ENCODE measurements at regions not wholly inside any gene's neighbourhood (a gene's known extent, or its start where the extent isn't known, plus 50 kb on each side); places are given as distances from the start of the nearest gene placed in this dataset.

DNA sequence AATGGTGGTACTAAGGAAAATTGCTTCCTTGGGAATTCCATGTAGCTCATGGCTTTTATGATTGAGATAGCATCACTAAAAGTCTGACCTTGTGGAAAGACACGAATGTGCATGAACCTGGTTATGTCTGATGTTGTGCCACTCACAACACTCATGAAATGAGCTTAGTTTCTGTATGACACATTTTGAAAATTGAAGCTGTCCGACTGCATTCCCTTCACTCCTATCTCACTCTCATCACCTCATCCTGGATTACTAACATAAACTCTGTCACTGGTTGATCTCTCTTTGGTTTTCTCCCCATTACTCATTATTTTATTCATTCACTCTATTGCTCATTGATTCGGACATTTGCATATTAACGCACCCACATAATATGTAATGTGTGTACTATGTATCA, 190.0 kb upstream of the VWC2 start:
- no peak for TF ChIP-seq CTCF (IDR thresholded peaks at IDR 0.05; ENCODE audit: low read length)
- TF ChIP-seq EZH2 (IDR thresholded peaks at IDR 0.05; ENCODE audit: borderline replicate concordance, low read length) = no peak

Measured in OCI-LY1 (cell line).